ENCODE measurements at regions not wholly inside any gene's neighbourhood (a gene's known extent, or its start where the extent isn't known, plus 50 kb on each side); places are given as distances from the start of the nearest gene placed in this dataset.
"Not testable (repeated sequence)": the region's sequence is repeated elsewhere in the genome, so short reads cannot be mapped to it uniquely, and the experiment has no call there.

DNA sequence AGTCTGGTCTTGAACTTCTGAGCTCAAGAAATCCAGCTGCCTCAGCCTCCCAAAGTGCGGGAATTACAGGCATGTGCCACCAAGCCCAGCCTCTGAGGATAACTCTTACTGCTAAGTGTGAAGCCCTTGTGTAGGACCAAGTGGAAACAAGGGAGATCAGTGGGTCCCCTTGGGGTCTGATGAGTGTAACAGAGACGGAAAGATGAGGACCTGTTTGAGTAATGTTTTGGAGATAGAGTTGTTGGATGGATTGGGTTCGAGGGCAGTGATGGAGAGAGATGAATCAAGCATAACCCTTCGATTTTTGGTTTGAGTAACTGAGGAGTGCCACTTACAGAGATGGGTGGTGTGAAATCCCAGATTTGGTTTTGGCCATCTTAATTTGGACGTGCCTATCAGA, 378.7 kb downstream of the ANAPC1 start:
- H3K27ac ChIP-seq; H3K9me3 ChIP-seq; H3K4me3 ChIP-seq (replicated peaks in 1 of 3); H3K36me3 ChIP-seq; H3K27me3 ChIP-seq; H3K4me1 ChIP-seq; intact Hi-C loops (cut with DNase I); DNase-seq: not testable (repeated sequence)
- WGBS, 2 donors = 65 to 77% methylated on average over 4 of the region's 5 CpGs

DNA sequence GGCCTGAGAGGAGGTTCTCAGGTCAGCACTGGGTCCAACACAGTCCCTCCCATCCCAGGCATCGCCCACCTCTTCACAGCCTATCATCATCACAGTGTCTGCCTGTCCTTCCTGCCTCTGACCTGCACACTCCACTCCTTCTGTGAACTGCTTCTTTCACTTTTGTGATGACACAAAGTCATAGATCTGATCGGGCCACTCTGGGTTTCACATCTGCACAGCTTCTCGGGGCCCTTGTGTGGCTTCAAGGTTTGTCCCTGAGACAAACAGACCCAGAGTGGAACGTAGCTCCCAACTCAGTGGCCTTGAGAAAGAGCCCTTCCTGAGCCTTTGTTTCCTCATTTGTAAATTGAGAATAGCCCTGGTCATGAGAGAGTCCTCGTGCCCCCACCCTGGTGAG, 377.1 kb downstream of the ANAPC1 start:
- H3K36me3 ChIP-seq; DNase-seq; H3K27ac ChIP-seq; H3K27me3 ChIP-seq; H3K4me3 ChIP-seq (replicated peaks in 1 of 3); H3K9me3 ChIP-seq; intact Hi-C loops (cut with DNase I); H3K4me1 ChIP-seq: not testable (repeated sequence)
- WGBS, 2 donors = 86 to 100% methylated on average over 1 to 4 of the region's 5 CpGs

DNA sequence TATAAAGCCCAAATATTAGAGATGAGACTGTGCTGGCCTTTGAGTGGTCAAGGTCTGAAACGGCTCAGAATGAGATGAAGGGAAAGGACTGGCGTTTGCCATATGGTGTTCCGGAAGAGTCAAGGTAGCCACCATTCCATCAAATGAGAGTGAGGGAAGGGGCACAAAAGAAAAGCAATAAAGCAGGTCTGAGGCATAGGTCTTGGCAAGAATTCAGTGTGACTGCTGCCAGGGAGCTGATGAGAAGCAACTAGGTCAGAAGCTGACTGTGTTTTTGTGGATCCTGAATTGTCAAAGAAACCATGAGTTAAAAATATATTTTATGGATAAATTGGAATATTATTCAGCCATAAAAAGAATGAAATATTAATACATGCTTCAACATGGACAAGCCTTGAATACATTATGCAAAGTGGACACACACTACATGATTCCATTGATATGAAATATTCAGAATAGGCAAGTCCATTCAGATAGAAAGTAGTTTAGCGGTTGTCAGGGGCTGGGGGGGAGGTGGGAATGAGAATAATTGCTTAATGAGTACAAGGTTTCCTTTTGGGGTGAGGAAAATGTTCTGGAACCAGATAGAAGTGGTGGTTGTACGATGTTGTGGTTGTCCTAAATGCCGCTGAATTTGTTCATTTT, 374.6 kb downstream of the ANAPC1 start:
- H3K9me3 ChIP-seq; H3K4me1 ChIP-seq; H3K36me3 ChIP-seq; H3K27me3 ChIP-seq; H3K4me3 ChIP-seq (replicated peaks in 1 of 3); intact Hi-C loops (cut with DNase I); H3K27ac ChIP-seq: not testable (repeated sequence)
- DNase-seq = peak; percentile 21 to 25
- WGBS, 2 donors = 87 to 88% methylated on average over 6 of the region's 6 CpGs

DNA sequence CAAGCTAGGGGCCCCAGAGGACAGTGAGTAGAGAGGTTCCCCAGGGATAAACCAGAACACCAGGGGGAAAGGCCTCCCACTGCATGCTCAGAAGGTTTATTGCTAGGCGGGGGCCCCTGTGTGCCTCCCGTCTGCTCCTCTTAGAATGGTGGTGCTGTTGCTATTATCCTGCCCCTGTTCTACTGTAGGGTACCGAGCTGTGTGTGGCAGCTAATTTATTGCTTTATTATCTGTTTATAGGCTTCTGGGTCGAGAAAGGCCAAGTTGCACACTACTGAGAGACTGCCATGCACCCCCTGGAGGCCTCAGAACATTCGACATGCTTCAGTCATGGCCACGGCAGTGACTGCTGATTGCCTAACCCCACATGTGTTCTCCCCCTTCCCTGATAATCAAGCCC, 373.6 kb downstream of the ANAPC1 start:
- 100% methylated on average over 3 of the region's 6 CpGs; no CpG with 5 or more reads in 1 of the 2 donors for WGBS, 2 donors
- intact Hi-C loops (cut with DNase I); H3K27me3 ChIP-seq; H3K9me3 ChIP-seq; H3K4me3 ChIP-seq (replicated peaks in 1 of 3); DNase-seq; H3K4me1 ChIP-seq; H3K27ac ChIP-seq; H3K36me3 ChIP-seq: not testable (repeated sequence)

DNA sequence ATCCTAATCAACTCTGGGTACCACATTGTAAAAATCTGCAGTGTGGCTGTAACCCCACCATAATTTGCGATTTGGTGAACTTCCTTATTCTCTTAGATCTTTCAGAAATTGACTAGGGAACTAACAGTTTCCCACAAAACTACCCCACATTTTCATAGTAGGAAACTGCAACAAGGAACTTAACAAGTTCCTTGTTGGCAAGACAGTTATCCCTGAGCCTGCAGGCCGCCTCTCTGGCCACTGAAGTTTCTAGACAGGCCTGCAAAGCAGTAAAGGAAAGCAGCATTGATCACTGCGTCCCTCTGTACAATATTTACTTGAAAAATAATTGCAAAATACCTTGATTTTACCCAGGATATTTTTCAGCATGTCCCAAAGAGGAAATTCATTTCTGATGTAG, 372.9 kb downstream of the ANAPC1 start:
- H3K27me3 ChIP-seq; intact Hi-C loops (cut with DNase I); DNase-seq; H3K27ac ChIP-seq; H3K36me3 ChIP-seq; H3K4me1 ChIP-seq; H3K9me3 ChIP-seq; H3K4me3 ChIP-seq (replicated peaks in 1 of 3): not testable (repeated sequence)
- WGBS, 2 donors = 89 to 93% methylated on average over 1 to 3 of the region's 3 CpGs

DNA sequence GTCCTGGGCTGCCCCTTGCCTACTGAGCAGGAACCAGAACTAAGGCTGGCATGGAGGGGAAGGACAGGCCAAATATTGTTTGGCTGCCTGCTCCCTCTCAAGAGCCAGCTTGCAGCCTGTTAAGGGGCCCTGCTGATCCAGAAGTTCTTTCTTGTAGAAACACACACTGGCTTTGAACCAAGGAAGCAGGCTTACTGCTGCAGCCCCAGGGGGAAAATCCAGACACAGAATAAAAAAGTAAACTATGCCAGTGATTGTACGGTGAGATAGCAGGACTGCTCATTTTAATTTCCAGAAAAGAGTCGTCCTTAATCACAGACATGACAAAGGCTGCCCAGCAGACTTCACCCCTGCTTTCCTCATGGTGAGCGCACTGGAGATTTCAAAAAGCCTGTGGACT, 371.6 kb downstream of the ANAPC1 start:
- H3K9me3 ChIP-seq; H3K4me3 ChIP-seq (replicated peaks in 1 of 3); H3K4me1 ChIP-seq; H3K36me3 ChIP-seq; intact Hi-C loops (cut with DNase I); H3K27me3 ChIP-seq: not testable (repeated sequence)
- WGBS, 2 donors = 23% methylated on average over 2 of the region's 3 CpGs; no CpG with 5 or more reads in 1 of the 2 donors
- peak overlapping the region; percentile 58 to 70 (median 66) for H3K27ac ChIP-seq
- peak; percentile 40 to 42 for DNase-seq

DNA sequence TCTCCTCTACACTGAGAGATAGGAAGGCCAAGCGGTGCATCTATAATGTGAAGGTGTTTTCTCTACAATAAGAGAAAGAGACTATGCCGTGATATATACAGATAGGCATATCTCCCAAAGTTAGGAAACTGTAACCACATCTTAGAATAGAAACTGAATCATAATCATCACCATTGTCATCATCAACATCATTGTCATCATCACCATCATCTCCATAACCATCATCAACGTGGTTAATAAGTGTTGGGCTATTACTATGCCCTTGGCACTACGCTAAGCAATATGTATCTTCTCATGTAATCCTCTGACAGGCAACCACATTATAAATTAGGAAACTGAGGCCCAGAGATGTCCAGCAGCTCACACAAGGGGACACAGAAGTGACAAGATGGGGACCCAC, 369.9 kb downstream of the ANAPC1 start:
- H3K27me3 ChIP-seq; H3K9me3 ChIP-seq; H3K27ac ChIP-seq; H3K4me3 ChIP-seq (replicated peaks in 1 of 3); DNase-seq; H3K4me1 ChIP-seq; intact Hi-C loops (cut with DNase I); H3K36me3 ChIP-seq: not testable (repeated sequence)
- 97 to 98% methylated on average over 4 of the region's 4 CpGs for WGBS, 2 donors

DNA sequence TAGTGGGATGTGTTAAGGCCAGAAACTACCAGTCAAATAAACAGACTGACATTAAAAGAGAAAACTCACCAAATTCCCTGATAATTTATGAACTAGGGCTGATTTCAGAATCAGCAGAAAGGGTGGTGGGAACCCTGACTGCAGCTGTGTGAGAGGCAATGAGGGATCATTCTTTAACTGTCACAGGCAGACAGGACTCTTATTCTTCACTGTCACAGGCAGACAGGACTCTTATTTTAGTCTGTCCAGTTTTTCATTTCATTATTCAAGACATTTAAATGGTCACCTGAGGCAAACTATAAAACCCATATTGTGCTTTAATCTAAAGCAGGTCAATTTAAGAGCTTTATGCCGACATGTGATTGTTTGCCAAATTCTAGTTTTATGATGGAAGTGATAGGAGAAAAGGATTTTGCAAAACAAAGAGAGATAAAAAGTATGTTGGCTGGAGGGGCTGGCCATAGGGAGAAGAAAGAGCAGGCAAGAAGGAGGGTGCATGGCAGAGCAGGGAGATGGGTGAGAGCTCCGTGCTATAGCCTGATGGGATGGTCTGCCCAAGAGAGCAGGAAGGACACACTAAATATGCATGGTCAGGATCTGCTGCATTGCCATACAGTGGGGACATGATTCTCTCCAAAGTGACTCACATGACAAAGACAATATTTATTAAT, 366.8 kb downstream of the ANAPC1 start:
- DNase-seq; H3K27me3 ChIP-seq; H3K4me1 ChIP-seq; intact Hi-C loops (cut with DNase I); H3K27ac ChIP-seq; H3K4me3 ChIP-seq (replicated peaks in 1 of 3); H3K9me3 ChIP-seq; H3K36me3 ChIP-seq: not testable (repeated sequence)
- WGBS, 2 donors = 79% methylated on average over 1 of the region's 2 CpGs

DNA sequence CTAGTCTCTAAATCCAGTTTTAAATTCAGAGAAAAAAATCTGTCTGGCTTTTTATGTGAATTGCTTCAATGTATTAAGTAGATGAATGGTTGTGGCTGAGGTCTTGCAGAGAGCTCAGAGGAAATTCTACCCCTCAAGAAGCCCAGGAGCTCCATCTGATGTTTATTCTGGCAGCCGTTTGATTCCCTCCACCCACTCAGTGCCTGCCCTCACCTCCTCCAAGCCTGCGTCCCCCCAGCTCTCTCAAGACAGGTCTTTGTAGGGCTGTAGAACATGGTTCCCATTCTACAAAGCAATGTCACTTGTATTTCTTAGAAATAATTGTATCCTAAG, 366.3 kb downstream of the ANAPC1 start:
- WGBS, 2 donors = 54 to 62% methylated on average over 2 of the region's 2 CpGs
- H3K27me3 ChIP-seq; H3K27ac ChIP-seq; H3K4me3 ChIP-seq (replicated peaks in 1 of 3); H3K9me3 ChIP-seq; H3K36me3 ChIP-seq; intact Hi-C loops (cut with DNase I); DNase-seq; H3K4me1 ChIP-seq: not testable (repeated sequence)

DNA sequence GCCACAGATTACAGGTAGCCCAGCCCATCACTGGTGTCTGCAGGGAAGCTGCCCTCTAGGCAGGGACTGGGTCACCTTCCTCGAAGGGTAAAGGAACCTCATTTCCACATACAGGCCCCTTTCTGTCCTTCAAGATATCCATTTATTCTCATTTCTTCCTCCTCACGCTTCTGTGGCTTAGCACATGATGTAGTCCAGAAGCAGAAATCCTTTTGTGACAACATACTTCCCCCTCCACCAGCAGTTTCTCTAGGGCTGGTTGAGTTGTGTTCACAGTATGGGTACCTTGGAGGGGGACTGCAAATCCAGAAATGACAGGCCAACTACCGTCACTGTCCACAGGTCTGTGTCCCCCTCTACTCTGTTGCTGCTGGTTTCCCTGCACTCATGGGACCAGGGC, 364.9 kb downstream of the ANAPC1 start:
- 91 to 95% methylated on average over 3 of the region's 3 CpGs for WGBS, 2 donors
- intact Hi-C loops (cut with DNase I) = no loop called here
- Histone ChIP-seq H3K4me3 (replicated peaks in 1 of 3) (no peak overlapping the region), H3K36me3 (no peaks in the 10 kb centered on the region), H3K27ac (no peak overlapping the region), H3K4me1 (peaks cover 0 to 6% of the 10 kb centered on the region in 2 donors), H3K9me3 (no peaks in the 10 kb centered on the region), H3K27me3 (no peaks in the 10 kb centered on the region)
- no peak for TF ChIP-seq POLR2A (IDR thresholded peaks at IDR 0.05)
- TF ChIP-seq, protein P1, sequence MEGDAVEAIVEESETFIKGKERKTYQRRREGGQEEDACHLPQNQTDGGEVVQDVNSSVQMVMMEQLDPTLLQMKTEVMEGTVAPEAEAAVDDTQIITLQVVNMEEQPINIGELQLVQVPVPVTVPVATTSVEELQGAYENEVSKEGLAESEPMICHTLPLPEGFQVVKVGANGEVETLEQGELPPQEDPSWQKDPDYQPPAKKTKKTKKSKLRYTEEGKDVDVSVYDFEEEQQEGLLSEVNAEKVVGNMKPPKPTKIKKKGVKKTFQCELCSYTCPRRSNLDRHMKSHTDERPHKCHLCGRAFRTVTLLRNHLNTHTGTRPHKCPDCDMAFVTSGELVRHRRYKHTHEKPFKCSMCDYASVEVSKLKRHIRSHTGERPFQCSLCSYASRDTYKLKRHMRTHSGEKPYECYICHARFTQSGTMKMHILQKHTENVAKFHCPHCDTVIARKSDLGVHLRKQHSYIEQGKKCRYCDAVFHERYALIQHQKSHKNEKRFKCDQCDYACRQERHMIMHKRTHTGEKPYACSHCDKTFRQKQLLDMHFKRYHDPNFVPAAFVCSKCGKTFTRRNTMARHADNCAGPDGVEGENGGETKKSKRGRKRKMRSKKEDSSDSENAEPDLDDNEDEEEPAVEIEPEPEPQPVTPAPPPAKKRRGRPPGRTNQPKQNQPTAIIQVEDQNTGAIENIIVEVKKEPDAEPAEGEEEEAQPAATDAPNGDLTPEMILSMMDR (IDR thresholded peaks at IDR 0.05) = no peak
- DNase-seq = no peak

Measured in thyroid gland (tissue), 4 donors.